Mammary epithelial cell (primary cell): ENCODE measurements at regions not wholly inside any gene's neighbourhood (a gene's known extent, or its start where the extent isn't known, plus 50 kb on each side); places are given as distances from the start of the nearest gene placed in this dataset.

ENCODE experiments used
- EZH2 ChIP-seq: IDR thresholded peaks from 2 replicates; pipeline ENCODE4 v1.6.1; 2012; ENCODE audit warnings: low read length, inconsistent platforms, borderline replicate concordance
- TF ChIP-seq, protein P1 (sequence below), 2 donors: IDR thresholded peaks in 1 of 2; conservative IDR thresholded peaks in 1 of 2; 2 replicates each; pipeline ENCODE4 v1.5.1; 2011 to 2012; ENCODE audit warnings: inconsistent platforms in 2 of 2, low read length in 2 of 2, mild to moderate bottlenecking in 2 of 2, control low read depth in 1 of 2, low read depth in 1 of 2; ENCODE audit not compliant: insufficient read depth in 1 of 2; ENCODE audit errors: extremely low read depth in 1 of 2

DNA sequence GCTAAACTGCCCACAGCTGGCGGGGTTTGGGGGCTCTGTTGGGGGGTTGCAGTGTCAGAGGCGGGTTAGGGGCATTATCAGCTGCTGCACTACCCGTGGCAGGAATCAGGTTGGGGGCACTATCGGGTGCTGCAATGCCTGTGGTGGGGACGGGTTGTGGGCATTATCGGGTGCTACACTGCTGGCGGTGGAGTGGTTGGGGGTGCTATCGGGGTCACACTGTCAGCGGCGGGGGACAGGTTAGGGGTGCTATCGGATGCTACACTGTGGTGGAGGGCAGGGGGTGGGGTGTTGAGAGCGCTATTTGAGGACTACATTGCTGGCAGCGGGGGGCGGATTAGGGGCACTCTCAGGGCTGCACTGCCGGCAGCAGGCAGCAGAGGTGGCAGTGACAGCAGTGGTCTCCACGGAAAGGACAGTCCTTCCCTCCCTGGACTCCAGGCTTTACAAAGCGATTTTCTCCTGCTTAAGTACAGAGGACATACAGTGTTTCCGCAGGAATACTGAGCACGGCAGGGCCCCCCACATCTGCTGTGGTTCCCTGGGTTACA lies 119.5 kb upstream of the VPREB1 start:
- TF ChIP-seq, protein P1, sequence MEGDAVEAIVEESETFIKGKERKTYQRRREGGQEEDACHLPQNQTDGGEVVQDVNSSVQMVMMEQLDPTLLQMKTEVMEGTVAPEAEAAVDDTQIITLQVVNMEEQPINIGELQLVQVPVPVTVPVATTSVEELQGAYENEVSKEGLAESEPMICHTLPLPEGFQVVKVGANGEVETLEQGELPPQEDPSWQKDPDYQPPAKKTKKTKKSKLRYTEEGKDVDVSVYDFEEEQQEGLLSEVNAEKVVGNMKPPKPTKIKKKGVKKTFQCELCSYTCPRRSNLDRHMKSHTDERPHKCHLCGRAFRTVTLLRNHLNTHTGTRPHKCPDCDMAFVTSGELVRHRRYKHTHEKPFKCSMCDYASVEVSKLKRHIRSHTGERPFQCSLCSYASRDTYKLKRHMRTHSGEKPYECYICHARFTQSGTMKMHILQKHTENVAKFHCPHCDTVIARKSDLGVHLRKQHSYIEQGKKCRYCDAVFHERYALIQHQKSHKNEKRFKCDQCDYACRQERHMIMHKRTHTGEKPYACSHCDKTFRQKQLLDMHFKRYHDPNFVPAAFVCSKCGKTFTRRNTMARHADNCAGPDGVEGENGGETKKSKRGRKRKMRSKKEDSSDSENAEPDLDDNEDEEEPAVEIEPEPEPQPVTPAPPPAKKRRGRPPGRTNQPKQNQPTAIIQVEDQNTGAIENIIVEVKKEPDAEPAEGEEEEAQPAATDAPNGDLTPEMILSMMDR (conservative IDR thresholded peaks at IDR 0.05 in 1 of 2, IDR thresholded peaks at IDR 0.05 in 1 of 2; ENCODE audit: extremely low read depth in 1 of 2, insufficient read depth in 1 of 2, low read depth in 1 of 2, low read length in 2 of 2), result no peak
- no peak for TF ChIP-seq EZH2
